ENCODE measurements at regions not wholly inside any gene's neighbourhood (a gene's known extent, or its start where the extent isn't known, plus 50 kb on each side); places are given as distances from the start of the nearest gene placed in this dataset.

- peak in 1 of 2 donors; percentile 30 for ATAC-seq
Measured at GRCh38 chr22:49502126-49502826, 325.4 kb downstream of the BRD1 start.

- ATAC-seq, result no peak
Measured at GRCh38 chr22:49500942-49501395, 326.7 kb downstream of the BRD1 start.

GRCh38 chr22:49500076-49500460 is 327.6 kb downstream of the BRD1 start:
- ATAC-seq, result no peak

- peak; percentile 30 to 74 for ATAC-seq
Measured at GRCh38 chr22:49499433-49500075, 328.1 kb downstream of the BRD1 start.

GRCh38 chr22:49497266-49497665 is 330.4 kb downstream of the BRD1 start:
- ATAC-seq, result no peak

- no peak for ATAC-seq
Measured at GRCh38 chr22:49494555-49494954, 333.1 kb downstream of the BRD1 start.

GRCh38 chr22:49492741-49493251 is 334.9 kb downstream of the BRD1 start:
- no peak for ATAC-seq

- no peak for ATAC-seq
Measured at GRCh38 chr22:49492308-49492707, 335.4 kb downstream of the BRD1 start.

- ATAC-seq, result no peak
Measured at GRCh38 chr22:49491726-49492125, 335.9 kb downstream of the BRD1 start.

GRCh38 chr22:49491221-49491635 is 336.4 kb downstream of the BRD1 start:
- no peak for ATAC-seq

GRCh38 chr22:49490692-49491091 is 337.0 kb downstream of the BRD1 start:
- ATAC-seq, result no peak

- ATAC-seq, result no peak
Measured at GRCh38 chr22:49489821-49490220, 337.9 kb downstream of the BRD1 start.

GRCh38 chr22:49488943-49489342 is 338.7 kb downstream of the BRD1 start:
- no peak for ATAC-seq

GRCh38 chr22:49487950-49488349 is 339.7 kb downstream of the BRD1 start:
- no peak for ATAC-seq

GRCh38 chr22:49486225-49486624 is 341.4 kb downstream of the BRD1 start:
- no peak for ATAC-seq

GRCh38 chr22:49483946-49484345 is 343.7 kb downstream of the BRD1 start:
- ATAC-seq, result no peak

GRCh38 chr22:49483281-49483870 is 344.3 kb downstream of the BRD1 start:
- ATAC-seq, result no peak

- ATAC-seq, result no peak
Measured at GRCh38 chr22:49482811-49483210, 344.9 kb downstream of the BRD1 start.

GRCh38 chr22:49481659-49482399 is 345.8 kb downstream of the BRD1 start:
- ATAC-seq, result no peak

- ATAC-seq, result no peak
Measured at GRCh38 chr22:49480896-49481658, 346.6 kb downstream of the BRD1 start.

GRCh38 chr22:49480331-49480730 is 347.3 kb downstream of the BRD1 start:
- no peak for ATAC-seq

- ATAC-seq, result no peak
Measured at GRCh38 chr22:49479566-49479965, 348.1 kb downstream of the BRD1 start.

Measured in activated CD4-positive, CD25-positive, alpha-beta regulatory T cell treated with anti-CD3 and anti-CD28 coated beads, Interleukin-2, amount 50 U/mL, for 24 hours (primary cell).